Nephron progenitor cell (in vitro differentiated cells): ENCODE measurements at regions not wholly inside any gene's neighbourhood (a gene's known extent, or its start where the extent isn't known, plus 50 kb on each side); places are given as distances from the start of the nearest gene placed in this dataset.

Source experiments
- DNase-seq: peaks from one replicate; pipeline ENCODE4 v3.0.0; 2021
- H3K27ac Mint-ChIP-seq: 2 replicates; pipeline ENCODE4 v1.8.0; 2021; ENCODE audit warnings: mild to moderate bottlenecking, moderate library complexity, mixed read lengths
- H3K27me3 Mint-ChIP-seq: 2 replicates; pipeline ENCODE4 v1.8.0; 2021; ENCODE audit warnings: mild to moderate bottlenecking, low read depth, mixed read lengths; ENCODE audit not compliant: poor library complexity
- H3K36me3 Mint-ChIP-seq: 2 replicates; pipeline ENCODE4 v1.8.0; 2021; ENCODE audit warnings: low read depth, mixed read lengths
- H3K4me1 Mint-ChIP-seq: 2 replicates; pipeline ENCODE4 v1.8.0; 2021; ENCODE audit warnings: mixed read lengths
- H3K4me3 Mint-ChIP-seq: 2 replicates; pipeline ENCODE4 v1.8.0; 2021; ENCODE audit warnings: mild to moderate bottlenecking, moderate library complexity, mixed read lengths
- H3K9me3 Mint-ChIP-seq: 2 replicates; pipeline ENCODE4 v1.8.0; 2021; ENCODE audit warnings: mild to moderate bottlenecking, moderate library complexity, mixed read lengths
- TF ChIP-seq, protein P1 (sequence below): fragments of 200-600 bp; sonication (generic); IDR thresholded peaks from 2 replicates; pipeline ENCODE4 v1.5.0; 2021; ENCODE audit warnings: antibody characterized with exemption

DNA sequence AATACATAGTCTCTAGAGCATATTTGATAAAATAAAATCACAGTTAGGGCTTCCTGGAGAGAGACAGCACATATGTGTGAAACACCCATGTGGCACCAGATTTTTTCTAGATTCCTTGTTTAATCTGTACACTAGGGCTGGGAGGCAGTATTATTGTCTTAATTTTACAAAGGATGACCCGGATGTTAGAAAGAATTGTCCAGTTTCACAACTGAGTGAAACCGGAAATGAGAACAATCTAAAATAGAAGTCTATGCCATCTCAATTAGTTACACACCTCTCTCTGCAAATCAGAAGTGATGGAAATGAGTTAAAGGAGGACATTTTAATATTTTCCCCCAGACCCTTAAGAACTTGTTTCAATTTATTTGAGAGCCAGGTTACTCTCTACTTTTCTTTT is 463.7 kb upstream of the DSEL start:
- DNase-seq: no peak
- Mint-ChIP-seq H3K4me1 (no peaks in the 10 kb centered on the region), H3K27ac (no peak overlapping the region), H3K27me3 (no peaks in the 10 kb centered on the region), H3K36me3 (no peaks in the 10 kb centered on the region), H3K4me3 (no peak overlapping the region), H3K9me3 (no peaks in the 10 kb centered on the region)
- TF ChIP-seq, protein P1, sequence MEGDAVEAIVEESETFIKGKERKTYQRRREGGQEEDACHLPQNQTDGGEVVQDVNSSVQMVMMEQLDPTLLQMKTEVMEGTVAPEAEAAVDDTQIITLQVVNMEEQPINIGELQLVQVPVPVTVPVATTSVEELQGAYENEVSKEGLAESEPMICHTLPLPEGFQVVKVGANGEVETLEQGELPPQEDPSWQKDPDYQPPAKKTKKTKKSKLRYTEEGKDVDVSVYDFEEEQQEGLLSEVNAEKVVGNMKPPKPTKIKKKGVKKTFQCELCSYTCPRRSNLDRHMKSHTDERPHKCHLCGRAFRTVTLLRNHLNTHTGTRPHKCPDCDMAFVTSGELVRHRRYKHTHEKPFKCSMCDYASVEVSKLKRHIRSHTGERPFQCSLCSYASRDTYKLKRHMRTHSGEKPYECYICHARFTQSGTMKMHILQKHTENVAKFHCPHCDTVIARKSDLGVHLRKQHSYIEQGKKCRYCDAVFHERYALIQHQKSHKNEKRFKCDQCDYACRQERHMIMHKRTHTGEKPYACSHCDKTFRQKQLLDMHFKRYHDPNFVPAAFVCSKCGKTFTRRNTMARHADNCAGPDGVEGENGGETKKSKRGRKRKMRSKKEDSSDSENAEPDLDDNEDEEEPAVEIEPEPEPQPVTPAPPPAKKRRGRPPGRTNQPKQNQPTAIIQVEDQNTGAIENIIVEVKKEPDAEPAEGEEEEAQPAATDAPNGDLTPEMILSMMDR: no peak

DNA sequence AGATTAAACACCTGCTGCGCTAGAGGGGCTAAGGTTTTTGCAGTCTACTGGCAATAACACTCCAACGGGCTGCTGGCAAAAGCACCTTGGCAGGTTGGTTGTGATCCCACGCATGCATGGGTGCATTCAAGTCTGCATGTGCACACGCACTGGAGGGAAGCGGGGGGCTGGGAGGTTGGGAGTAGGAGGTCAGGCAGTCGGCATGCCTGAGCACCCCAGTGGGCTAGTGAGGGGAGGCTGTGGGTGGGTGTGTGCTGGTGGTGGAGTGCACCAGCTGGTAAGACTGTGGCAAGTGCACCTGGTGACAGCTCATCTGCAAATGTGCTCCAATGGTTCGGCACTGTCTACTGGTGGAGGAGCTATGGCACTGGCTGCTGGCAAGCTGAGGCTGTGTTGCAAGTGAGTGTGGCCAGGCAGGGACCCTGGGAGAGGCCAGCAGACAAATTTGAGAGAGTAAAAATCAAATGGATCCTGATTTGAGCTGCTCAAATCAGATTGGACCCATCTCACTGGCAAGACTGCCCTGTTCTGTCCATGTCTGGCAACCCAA is 460.6 kb upstream of the DSEL start:
- Mint-ChIP-seq H3K9me3 (no peaks in the 10 kb centered on the region), H3K36me3 (no peaks in the 10 kb centered on the region), H3K27me3 (no peaks in the 10 kb centered on the region), H3K27ac (no peak overlapping the region), H3K4me3 (no peak overlapping the region), H3K4me1 (no peaks in the 10 kb centered on the region)
- TF ChIP-seq, protein P1: no peak
- no peak for DNase-seq

DNA sequence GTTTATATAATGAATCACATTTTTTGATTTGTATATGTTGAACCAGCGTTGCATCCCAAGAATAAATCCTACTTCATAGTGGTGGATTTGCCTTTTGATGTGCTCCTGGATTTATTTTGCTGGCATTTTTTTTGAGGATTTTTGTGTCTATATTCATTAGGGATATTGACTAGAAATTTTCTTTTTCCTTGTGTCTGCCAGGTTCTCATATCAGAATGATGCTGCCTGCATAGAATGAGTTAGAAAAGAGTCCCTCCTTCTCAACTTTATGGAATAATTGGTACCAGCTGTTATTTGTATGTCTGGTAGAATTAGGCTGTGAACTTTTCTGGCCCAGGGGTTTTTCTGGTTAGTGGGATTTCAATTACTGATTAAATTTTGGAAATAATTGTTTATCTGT is 457.4 kb upstream of the DSEL start:
- no peaks in the 10 kb centered on the region for H3K4me1 Mint-ChIP-seq

DNA sequence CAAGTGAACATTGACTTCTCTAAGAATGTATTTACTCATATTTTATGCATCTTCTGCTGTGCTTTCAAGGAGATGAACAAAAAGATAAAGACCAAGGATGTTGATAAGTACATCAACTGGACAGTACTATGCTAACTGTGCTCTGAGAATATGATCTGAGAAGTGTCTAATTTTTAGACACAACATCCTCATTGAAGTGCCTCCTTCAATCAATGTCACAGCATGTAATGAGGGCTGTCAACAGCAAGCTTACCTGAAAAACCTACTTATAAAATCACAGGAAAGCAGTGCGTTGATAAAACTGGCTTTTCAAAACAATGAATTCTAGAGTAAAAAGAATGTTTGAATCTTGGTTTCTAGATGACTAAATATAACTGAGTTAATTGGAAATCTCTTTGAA is 452.9 kb upstream of the DSEL start:
- no peak for DNase-seq
- Mint-ChIP-seq H3K4me3 (no peak overlapping the region), H3K4me1 (no peaks in the 10 kb centered on the region), H3K27me3 (no peaks in the 10 kb centered on the region), H3K9me3 (no peaks in the 10 kb centered on the region), H3K36me3 (no peaks in the 10 kb centered on the region), H3K27ac (no peak overlapping the region)
- TF ChIP-seq, protein P1: no peak

More for the DNA sequence above, 457.4 kb upstream of the DSEL start:
- DNase-seq: no peak
- no peaks in the 10 kb centered on the region for H3K9me3 Mint-ChIP-seq
- H3K4me3 Mint-ChIP-seq: no peak overlapping the region
- no peaks in the 10 kb centered on the region for H3K27me3 Mint-ChIP-seq
- no peak overlapping the region for H3K27ac Mint-ChIP-seq
- TF ChIP-seq, protein P1: no peak
- H3K36me3 Mint-ChIP-seq: no peaks in the 10 kb centered on the region

DNA sequence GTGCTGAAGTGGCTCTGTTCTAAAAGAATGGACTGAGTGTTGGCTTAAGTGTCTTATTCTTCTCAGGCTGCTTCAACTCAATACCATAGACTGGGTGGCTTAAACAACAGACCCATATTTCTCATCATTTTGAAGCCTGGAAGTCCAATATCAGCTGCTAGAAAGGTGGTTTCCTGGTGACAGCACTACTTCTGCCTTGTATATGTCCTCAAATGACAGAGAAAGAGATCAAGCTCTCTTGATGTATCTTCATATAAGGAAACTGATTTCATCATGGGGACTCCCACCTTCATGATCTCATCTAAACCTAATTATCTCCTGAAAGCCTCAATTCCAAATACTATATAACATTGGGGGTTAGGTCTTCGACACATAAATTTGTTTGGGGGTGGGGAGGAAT is 449.7 kb upstream of the DSEL start:
- Mint-ChIP-seq H3K36me3 (no peaks in the 10 kb centered on the region), H3K27ac (no peak overlapping the region), H3K27me3 (no peaks in the 10 kb centered on the region), H3K4me3 (no peak overlapping the region), H3K4me1 (no peaks in the 10 kb centered on the region), H3K9me3 (no peaks in the 10 kb centered on the region)
- DNase-seq: no peak
- TF ChIP-seq, protein P1: no peak

DNA sequence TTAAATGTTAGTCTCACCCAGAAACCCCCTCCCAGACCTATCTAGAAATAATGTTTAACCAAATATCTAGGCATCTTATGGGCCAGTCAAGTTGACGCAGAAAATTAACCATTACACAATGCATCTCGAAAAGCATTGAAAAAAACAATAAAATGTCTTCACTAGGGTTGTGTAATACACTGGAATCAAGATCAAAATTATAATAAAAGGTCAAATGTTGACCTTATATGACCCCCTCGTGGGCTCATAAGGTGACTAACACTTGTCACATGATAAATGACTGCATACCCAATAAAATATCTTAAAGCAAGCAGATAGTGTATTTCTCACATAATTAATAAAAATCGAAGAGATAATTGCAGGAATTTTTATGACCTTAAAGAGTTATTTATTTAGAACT is 447.9 kb upstream of the DSEL start:
- TF ChIP-seq, protein P1: no peak
- DNase-seq: no peak

More for the DNA sequence above, 447.9 kb upstream of the DSEL start:
- no peaks in the 10 kb centered on the region for H3K36me3 Mint-ChIP-seq
- no peak overlapping the region for H3K4me3 Mint-ChIP-seq
- no peaks in the 10 kb centered on the region for H3K27me3 Mint-ChIP-seq
- H3K27ac Mint-ChIP-seq: no peak overlapping the region
- no peaks in the 10 kb centered on the region for H3K9me3 Mint-ChIP-seq
- no peaks in the 10 kb centered on the region for H3K4me1 Mint-ChIP-seq
